ENCODE measurements at regions not wholly inside any gene's neighbourhood (a gene's known extent, or its start where the extent isn't known, plus 50 kb on each side); places are given as distances from the start of the nearest gene placed in this dataset.
"Not testable (repeated sequence)": the region's sequence is repeated elsewhere in the genome, so short reads cannot be mapped to it uniquely, and the experiment has no call there.

DNA sequence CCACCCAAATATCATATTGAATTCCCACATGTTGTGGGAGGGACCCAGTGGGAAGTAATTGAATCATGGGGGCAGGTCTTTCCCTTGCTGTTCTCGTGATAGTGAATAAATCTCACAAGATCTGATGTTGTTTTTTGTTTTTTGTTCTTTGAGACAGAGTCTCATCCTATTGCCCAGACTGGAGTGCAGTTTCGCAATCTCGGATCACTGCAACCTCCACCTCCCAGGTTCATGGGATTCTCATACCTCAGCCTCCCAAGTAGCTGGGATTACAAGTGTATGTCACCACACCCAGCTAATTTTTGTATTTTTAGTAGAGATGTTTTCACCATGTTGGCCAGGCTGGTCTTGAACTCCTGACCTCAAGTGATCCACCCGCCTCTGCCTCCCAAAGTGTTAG is 552.6 kb upstream of the VRK2 start:
- TF ChIP-seq, protein P1, sequence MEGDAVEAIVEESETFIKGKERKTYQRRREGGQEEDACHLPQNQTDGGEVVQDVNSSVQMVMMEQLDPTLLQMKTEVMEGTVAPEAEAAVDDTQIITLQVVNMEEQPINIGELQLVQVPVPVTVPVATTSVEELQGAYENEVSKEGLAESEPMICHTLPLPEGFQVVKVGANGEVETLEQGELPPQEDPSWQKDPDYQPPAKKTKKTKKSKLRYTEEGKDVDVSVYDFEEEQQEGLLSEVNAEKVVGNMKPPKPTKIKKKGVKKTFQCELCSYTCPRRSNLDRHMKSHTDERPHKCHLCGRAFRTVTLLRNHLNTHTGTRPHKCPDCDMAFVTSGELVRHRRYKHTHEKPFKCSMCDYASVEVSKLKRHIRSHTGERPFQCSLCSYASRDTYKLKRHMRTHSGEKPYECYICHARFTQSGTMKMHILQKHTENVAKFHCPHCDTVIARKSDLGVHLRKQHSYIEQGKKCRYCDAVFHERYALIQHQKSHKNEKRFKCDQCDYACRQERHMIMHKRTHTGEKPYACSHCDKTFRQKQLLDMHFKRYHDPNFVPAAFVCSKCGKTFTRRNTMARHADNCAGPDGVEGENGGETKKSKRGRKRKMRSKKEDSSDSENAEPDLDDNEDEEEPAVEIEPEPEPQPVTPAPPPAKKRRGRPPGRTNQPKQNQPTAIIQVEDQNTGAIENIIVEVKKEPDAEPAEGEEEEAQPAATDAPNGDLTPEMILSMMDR (IDR thresholded peaks at IDR 0.05), result not testable (repeated sequence)
- TF ChIP-seq POLR2A (IDR thresholded peaks at IDR 0.05), result not testable (repeated sequence)
